AG09309 (cell line): ENCODE measurements at regions not wholly inside any gene's neighbourhood (a gene's known extent, or its start where the extent isn't known, plus 50 kb on each side); places are given as distances from the start of the nearest gene placed in this dataset.

Experiments used
- DNase-seq: peaks from one replicate; pipeline ENCODE4 v3.0.0-alpha.2; 2010; ENCODE audit warnings: low read depth
- H3K4me3 ChIP-seq: 2 replicates; pipeline ENCODE4 v1.5.1; 2011; ENCODE audit warnings: mild to moderate bottlenecking, low read depth, low read length, moderate library complexity; ENCODE audit not compliant: control insufficient read depth
- TF ChIP-seq, protein P1 (sequence below): IDR thresholded peaks from 2 replicates; pipeline ENCODE4 v1.5.1; 2011; ENCODE audit warnings: mild to moderate bottlenecking, low read depth, low read length, inconsistent platforms; ENCODE audit not compliant: insufficient read depth, control insufficient read depth; ENCODE audit errors: missing control alignments

DNA sequence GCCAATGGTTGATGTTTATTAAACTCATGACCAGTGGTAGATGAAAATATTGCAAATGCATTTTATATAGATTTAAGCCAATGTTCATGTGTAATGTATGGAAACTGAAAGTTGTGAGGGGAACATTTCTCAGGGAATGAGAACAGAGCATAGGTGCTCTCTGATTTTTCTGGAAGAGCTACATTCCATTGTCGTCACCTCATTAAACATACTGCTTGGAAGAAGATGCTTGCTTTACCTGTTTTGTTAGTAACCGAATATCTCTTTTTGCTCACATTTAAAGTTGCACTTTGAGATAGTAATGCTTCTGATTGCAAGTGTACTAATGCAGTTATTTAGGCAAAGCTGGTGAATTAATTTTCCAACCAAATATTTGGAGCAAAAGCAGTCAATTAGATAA lies 93.8 kb upstream of the CLCN4 start:
- TF ChIP-seq, protein P1, sequence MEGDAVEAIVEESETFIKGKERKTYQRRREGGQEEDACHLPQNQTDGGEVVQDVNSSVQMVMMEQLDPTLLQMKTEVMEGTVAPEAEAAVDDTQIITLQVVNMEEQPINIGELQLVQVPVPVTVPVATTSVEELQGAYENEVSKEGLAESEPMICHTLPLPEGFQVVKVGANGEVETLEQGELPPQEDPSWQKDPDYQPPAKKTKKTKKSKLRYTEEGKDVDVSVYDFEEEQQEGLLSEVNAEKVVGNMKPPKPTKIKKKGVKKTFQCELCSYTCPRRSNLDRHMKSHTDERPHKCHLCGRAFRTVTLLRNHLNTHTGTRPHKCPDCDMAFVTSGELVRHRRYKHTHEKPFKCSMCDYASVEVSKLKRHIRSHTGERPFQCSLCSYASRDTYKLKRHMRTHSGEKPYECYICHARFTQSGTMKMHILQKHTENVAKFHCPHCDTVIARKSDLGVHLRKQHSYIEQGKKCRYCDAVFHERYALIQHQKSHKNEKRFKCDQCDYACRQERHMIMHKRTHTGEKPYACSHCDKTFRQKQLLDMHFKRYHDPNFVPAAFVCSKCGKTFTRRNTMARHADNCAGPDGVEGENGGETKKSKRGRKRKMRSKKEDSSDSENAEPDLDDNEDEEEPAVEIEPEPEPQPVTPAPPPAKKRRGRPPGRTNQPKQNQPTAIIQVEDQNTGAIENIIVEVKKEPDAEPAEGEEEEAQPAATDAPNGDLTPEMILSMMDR = no peak
- DNase-seq = no peak
- no peak overlapping the region for H3K4me3 ChIP-seq

GRCh38 chrX:10064736-10065135 lies 92.0 kb upstream of the CLCN4 start:
- DNase-seq = no peak
- TF ChIP-seq, protein P1 = no peak
- H3K4me3 ChIP-seq = no peak overlapping the region

DNA sequence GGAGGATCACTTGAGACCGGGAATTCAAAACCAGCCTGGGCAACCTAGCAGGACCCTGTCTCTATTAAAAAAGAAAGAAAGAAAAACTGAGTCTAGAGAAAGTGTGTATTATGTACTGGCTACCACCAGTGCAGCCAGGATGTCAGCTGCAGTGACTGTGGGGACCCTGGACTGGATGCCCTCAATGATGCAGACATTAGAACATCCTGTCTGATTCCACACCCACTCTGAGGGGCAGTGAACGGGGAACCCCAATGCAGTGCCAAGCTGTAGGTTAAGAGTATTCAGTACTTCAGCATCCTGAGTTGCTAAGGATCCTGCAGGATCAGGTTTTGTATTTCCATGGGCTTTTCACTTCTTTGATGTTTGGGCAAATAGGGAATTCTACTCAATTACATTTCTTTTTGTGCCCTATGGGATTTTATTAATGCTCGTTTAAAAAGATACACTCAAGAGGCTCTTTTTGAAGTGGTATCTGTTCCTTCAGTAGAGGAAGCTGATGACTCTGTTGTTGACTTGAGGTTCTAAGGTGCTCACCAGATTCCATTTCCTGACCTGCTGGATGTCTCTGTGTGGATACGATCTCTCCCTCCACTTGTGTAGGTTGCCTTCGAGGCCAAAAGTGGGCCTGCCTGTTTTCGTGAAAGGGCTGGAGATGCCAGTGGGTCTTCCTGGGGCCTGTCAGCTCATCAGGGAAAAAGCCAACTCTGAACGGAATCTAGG lies 85.9 kb upstream of the CLCN4 start:
- TF ChIP-seq, protein P1 = no peak
- H3K4me3 ChIP-seq = no peak overlapping the region
- no peak for DNase-seq

GRCh38 chrX:10071451-10072144 lies 85.2 kb upstream of the CLCN4 start:
- TF ChIP-seq, protein P1 = no peak
- no peak for DNase-seq
- H3K4me3 ChIP-seq = no peak overlapping the region

DNA sequence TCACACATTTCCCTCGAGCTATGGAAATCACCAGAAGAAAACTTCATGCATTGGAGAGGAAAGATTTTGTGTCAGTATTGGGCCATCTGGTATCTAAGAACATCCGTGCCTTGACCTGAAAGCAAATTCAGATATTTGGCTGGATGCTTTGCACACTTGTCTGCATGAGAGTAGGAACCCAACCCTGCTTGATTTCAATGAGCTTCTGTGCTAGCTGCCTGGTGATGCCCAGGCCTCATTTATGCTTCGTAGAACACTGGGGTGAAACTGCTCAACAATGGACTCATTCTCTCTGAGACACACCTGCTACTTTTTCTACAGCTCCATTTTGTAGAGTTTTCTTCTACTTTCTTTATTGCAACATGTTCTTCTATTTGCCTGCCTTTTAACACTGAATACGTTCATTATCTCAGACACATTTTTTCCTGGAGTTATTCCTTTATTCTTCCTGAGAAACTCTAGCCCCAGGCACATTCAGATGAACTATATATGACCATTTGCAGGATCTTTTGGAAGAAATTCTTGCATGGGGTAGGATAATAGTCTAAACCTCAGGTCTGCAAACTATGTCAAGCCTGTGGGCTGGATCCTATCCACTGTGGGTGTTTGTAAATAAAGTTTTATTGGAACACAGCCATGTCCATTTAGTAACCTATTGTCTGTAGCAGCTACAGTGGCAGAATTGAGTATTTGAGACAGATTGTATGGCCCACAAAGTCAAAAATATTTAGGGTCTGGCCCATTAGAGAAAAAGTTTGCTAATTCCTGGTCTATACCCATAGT lies 83.8 kb upstream of the CLCN4 start:
- TF ChIP-seq, protein P1 = no peak
- DNase-seq = no peak
- no peak overlapping the region for H3K4me3 ChIP-seq

DNA sequence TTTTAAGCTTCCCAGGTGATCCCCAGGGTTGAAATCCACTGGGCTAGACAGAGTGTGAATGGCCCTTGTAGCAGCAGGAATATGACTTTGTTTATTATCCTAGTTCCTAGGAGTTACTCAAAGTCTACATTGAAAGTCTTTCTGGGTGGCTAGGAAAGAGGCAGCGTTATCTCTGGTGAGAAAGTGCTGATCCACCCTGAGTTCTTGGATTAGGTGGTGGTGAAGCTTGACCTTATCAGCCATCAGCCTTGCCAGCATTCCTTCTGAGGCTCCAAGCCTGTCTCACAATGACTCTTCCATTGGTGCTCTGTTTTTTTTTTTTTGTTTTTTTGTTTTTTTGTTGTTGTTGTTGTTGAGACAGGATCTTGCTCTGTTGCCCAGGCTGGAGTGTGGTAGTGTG lies 83.1 kb upstream of the CLCN4 start:
- TF ChIP-seq, protein P1 = no peak
- DNase-seq = no peak

More for the DNA sequence above, 83.1 kb upstream of the CLCN4 start:
- no peak overlapping the region for H3K4me3 ChIP-seq
